ENCODE measurements at regions not wholly inside any gene's neighbourhood (a gene's known extent, or its start where the extent isn't known, plus 50 kb on each side); places are given as distances from the start of the nearest gene placed in this dataset.

- 9% methylated on average over 4 of the region's 4 CpGs for WGBS (ENCODE audit: missing lambda C conversion rate)
- Histone ChIP-seq H3K27ac (no peak overlapping the region), H3K4me2 (no peak overlapping the region), H3K4me1 (no peaks in the 10 kb centered on the region), H3K4me3 (no peak overlapping the region), H3K9me3 (no peaks in the 10 kb centered on the region)
- FAIRE-seq (no peak), ATAC-seq (no peak), DNase-seq (ENCODE audit: low read depth in 1 of 2, low spot score in 1 of 2) (no peak)
- TF ChIP-seq MAX (IDR thresholded peaks at IDR 0.05) = no peak
- no peak for TF ChIP-seq HEYL (CRISPR knock-in tag; IDR thresholded peaks at IDR 0.05)
- TF ChIP-seq NPAS2 (CRISPR knock-in tag; IDR thresholded peaks at IDR 0.05; ENCODE audit: borderline replicate concordance) = no peak
- TF ChIP-seq HDAC2 (IDR thresholded peaks at IDR 0.05) = no peak
- TF ChIP-seq HOXB13 (CRISPR knock-in tag; IDR thresholded peaks at IDR 0.05; ENCODE audit: low read depth) = no peak
- no peak for TF ChIP-seq NR3C1 (IDR thresholded peaks at IDR 0.05)
- TF ChIP-seq CTCF (IDR thresholded peaks at IDR 0.05) = no peak
- no peak for TF ChIP-seq SMC3 (IDR thresholded peaks at IDR 0.05)
- TF ChIP-seq KDM5A (IDR thresholded peaks at IDR 0.05) = no peak
- TF ChIP-seq ATOH8 (CRISPR knock-in tag; IDR thresholded peaks at IDR 0.05; ENCODE audit: low read depth) = no peak
- TF ChIP-seq GATA3 (IDR thresholded peaks at IDR 0.05; ENCODE audit: borderline replicate concordance) = no peak
- no peak for TF ChIP-seq E2F6 (IDR thresholded peaks at IDR 0.05; ENCODE audit: borderline replicate concordance, low read depth)
- no peak for TF ChIP-seq MAFK (IDR thresholded peaks at IDR 0.05; ENCODE audit: partially characterized antibody)
- no peak for TF ChIP-seq JUN (IDR thresholded peaks at IDR 0.05)
- no peak for TF ChIP-seq CHD4 (IDR thresholded peaks at IDR 0.05; ENCODE audit: borderline replicate concordance)
- no peak for TF ChIP-seq REST (IDR thresholded peaks at IDR 0.05)
- CTCF ChIA-PET = no interaction called here
- POLR2A ChIA-PET = no interaction called here
Measured at GRCh38 chr9:84593352-84593751, 76.2 kb upstream of the NTRK2 start.

GRCh38 chr9:84597131-84597530 lies 72.4 kb upstream of the NTRK2 start:
- H3K4me1 ChIP-seq = no peaks in the 10 kb centered on the region
- ATAC-seq (no peak), DNase-seq (ENCODE audit: low read depth in 1 of 2, low spot score in 1 of 2) (no peak), FAIRE-seq (no peak)
- no peak overlapping the region for H3K27ac ChIP-seq
- H3K4me3 ChIP-seq = no peak overlapping the region
- H3K4me2 ChIP-seq = no peak overlapping the region
- WGBS (ENCODE audit: missing lambda C conversion rate) = 0% methylated on average over 2 of the region's 2 CpGs
- POLR2A ChIA-PET = no interaction called here
- CTCF ChIA-PET = interaction anchor here (1.4 kb wide), 1 partner anchor 9 kb away, joined by 5 read pairs; no protein-coding TSS in a partner anchor
- H3K9me3 ChIP-seq = no peaks in the 10 kb centered on the region
- TF ChIP-seq CTCF (IDR thresholded peaks at IDR 0.05) (no peak), MYC (IDR thresholded peaks at IDR 0.05; ENCODE audit: borderline replicate concordance, low read length) (no peak), CBX8 (IDR thresholded peaks at IDR 0.05) (no peak), CEBPB (IDR thresholded peaks at IDR 0.05) (no peak), BHLHE40 (IDR thresholded peaks at IDR 0.05; ENCODE audit: low read depth, low read length) (no peak), ZNF302 (CRISPR knock-in tag; IDR thresholded peaks at IDR 0.05) (no peak), CHD2 (IDR thresholded peaks at IDR 0.05; ENCODE audit: low read length, partially characterized antibody) (no peak), RARB (CRISPR knock-in tag; IDR thresholded peaks at IDR 0.05) (no peak), HOXB13 (CRISPR knock-in tag; IDR thresholded peaks at IDR 0.05; ENCODE audit: low read depth) (no peak), NPAS2 (CRISPR knock-in tag; IDR thresholded peaks at IDR 0.05; ENCODE audit: borderline replicate concordance) (no peak)

All from A549 (cell line).